ENCODE measurements at regions not wholly inside any gene's neighbourhood (a gene's known extent, or its start where the extent isn't known, plus 50 kb on each side); places are given as distances from the start of the nearest gene placed in this dataset.

- no peak for DNase-seq (ENCODE audit: low read depth)
- H3K4me3 ChIP-seq (ENCODE audit: low read depth, low read length), result no peak overlapping the region
- TF ChIP-seq, protein P1, sequence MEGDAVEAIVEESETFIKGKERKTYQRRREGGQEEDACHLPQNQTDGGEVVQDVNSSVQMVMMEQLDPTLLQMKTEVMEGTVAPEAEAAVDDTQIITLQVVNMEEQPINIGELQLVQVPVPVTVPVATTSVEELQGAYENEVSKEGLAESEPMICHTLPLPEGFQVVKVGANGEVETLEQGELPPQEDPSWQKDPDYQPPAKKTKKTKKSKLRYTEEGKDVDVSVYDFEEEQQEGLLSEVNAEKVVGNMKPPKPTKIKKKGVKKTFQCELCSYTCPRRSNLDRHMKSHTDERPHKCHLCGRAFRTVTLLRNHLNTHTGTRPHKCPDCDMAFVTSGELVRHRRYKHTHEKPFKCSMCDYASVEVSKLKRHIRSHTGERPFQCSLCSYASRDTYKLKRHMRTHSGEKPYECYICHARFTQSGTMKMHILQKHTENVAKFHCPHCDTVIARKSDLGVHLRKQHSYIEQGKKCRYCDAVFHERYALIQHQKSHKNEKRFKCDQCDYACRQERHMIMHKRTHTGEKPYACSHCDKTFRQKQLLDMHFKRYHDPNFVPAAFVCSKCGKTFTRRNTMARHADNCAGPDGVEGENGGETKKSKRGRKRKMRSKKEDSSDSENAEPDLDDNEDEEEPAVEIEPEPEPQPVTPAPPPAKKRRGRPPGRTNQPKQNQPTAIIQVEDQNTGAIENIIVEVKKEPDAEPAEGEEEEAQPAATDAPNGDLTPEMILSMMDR (IDR thresholded peaks at IDR 0.05; ENCODE audit: control insufficient read depth, extremely low read depth, insufficient read depth), result no peak
These were observed 79.3 kb upstream of the TNS3 start for GRCh38 chr7:47661051-47661714.

DNA sequence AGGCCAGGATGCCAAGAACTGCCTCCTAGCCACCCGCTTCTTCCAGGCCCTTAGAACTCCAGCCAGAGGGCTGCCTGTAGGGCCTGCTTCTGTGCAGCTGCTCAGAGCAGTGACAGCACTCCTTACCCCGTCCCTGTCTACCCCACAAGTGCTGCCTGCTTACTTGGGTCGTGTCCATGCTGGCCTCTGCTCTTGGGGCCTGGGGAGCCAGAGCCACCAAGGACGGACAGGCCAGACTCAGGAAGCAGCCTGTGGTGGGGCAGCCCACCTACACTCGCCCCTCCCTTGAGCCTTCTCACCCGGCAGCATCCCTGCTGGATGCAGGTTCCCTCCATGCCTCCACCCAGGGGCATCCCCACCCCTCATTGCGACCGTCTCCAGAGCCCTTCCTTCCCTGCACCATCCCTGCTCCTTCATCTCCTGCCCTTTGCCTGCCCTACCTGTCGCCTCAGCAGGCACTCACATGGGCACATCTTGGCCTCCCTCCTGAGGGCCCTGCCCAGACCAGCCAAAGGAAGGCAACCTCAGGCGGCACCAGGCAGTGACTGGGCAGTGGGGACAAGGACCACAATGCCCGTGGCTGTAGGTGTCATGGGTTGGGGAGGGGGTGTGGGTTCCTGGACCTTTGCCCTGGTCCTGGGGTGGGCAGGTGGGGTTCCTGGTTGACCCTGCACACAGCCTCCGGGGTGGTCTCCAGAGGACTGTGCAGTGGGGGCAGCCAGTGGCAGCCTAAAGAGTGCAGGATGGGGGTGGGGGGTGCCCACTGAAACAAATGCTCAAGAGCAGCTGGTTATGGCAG, 78.0 kb upstream of the TNS3 start:
- no peak overlapping the region for H3K4me3 ChIP-seq (ENCODE audit: low read depth, low read length)
- TF ChIP-seq, protein P1 (IDR thresholded peaks at IDR 0.05; ENCODE audit: control insufficient read depth, extremely low read depth, insufficient read depth), result no peak
- no peak for DNase-seq (ENCODE audit: low read depth)

GRCh38 chr7:47658886-47659635, 77.2 kb upstream of the TNS3 start:
- TF ChIP-seq, protein P1 (IDR thresholded peaks at IDR 0.05; ENCODE audit: control insufficient read depth, extremely low read depth, insufficient read depth), result no peak

GRCh38 chr7:47657126-47657525, 75.2 kb upstream of the TNS3 start:
- H3K4me3 ChIP-seq (ENCODE audit: low read depth, low read length), result no peak overlapping the region
- DNase-seq (ENCODE audit: low read depth), result no peak
- TF ChIP-seq, protein P1 (IDR thresholded peaks at IDR 0.05; ENCODE audit: control insufficient read depth, extremely low read depth, insufficient read depth), result no peak

More at GRCh38 chr7:47658886-47659635, 77.2 kb upstream of the TNS3 start:
- H3K4me3 ChIP-seq (ENCODE audit: low read depth, low read length), result no peak overlapping the region
- DNase-seq (ENCODE audit: low read depth), result no peak

DNA sequence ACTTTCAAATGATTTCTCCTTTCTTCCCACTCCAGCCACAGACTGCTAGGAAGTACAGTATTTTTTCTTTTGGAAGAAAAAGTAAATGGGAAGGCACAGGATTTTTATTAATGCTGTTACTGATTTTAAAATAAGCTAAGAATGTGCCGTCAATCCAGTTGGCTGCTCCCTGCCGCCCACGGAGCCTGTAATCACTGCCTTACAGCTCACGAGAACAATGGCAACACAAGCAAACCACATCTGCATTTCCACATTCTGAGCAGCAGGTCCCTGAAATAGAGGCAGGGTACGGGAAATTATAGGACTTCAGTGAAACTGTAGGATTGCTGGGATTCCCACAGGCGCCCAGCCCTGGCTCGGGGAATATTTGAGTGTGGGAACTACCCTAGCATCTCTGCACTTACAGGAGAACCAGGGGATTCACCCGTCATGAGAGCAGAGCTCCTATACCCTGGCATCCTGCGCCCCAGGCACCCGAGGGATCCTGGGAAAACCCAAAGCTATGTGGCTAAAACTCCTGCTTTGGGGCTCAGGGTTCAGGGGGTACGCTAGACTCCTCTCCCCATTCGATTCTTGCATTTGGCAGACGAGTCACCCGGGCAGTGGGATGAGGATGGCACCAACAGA, 72.9 kb upstream of the TNS3 start:
- DNase-seq (ENCODE audit: low read depth), result no peak
- no peak overlapping the region for H3K4me3 ChIP-seq (ENCODE audit: low read depth, low read length)
- TF ChIP-seq, protein P1 (IDR thresholded peaks at IDR 0.05; ENCODE audit: control insufficient read depth, extremely low read depth, insufficient read depth), result no peak

DNA sequence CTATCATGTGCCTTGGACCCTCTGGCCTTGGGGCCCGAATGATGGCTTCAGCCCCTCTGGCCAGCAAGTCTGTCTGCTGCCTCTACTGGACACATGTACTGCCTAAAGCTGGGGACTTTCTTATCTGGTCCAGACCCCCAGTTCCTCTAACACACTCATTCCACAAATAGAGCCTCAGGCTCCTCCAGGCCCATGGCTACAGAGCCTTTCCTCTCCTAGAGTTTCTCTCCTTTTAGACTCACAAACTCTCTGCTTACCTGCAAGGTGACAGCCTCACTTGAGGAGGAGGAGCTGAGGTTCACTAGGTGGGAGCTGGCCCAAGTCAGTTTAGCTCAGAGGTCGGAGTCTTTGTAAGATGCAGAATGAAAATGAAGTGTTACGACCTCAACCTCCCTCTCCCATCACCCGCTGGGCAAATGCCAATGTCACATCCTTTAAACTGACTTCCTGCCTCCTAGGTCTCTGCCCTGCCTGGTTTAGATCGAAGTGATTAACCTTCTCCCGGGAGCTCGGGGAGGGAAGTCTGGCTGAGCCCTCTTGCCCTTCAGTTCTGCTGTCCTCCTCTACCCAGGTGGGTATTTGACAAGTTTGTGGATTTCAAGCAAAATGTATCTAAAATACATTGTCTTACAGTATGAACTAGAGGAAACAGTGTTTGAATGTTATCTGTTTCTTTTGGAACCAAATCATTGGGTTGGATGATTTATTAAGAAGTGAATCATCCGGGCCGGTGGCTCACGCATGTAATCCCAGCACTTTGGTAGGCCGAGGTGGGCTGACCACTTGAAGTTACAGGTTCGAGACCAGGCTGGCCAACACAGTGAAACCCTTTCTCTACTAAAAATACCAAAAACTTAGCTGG, 71.9 kb upstream of the TNS3 start:
- no peak overlapping the region for H3K4me3 ChIP-seq (ENCODE audit: low read depth, low read length)
- TF ChIP-seq, protein P1 (IDR thresholded peaks at IDR 0.05; ENCODE audit: control insufficient read depth, extremely low read depth, insufficient read depth), result no peak
- no peak for DNase-seq (ENCODE audit: low read depth)

Measured in LNCaP clone FGC (cell line).